GM13977 (cell line): ENCODE measurements at regions not wholly inside any gene's neighbourhood (a gene's known extent, or its start where the extent isn't known, plus 50 kb on each side); places are given as distances from the start of the nearest gene placed in this dataset.

Experiments
- DNase-seq: peaks from one replicate; pipeline ENCODE4 v3.0.0; 2012; ENCODE audit warnings: low spot score
- in situ Hi-C: fragments of 300-500 bp; cut with MboI; formaldehyde crosslinking; loops from one replicate; pipeline ENCODE4 v1.12.0; 2022; ENCODE audit warnings: low sequenced_read_pairs, low pct_unique_long_range_greater_than_20kb, mixed read lengths, inconsistent platforms; ENCODE audit not compliant: unreplicated experiment
- TF ChIP-seq, protein P1 (sequence below): IDR thresholded peaks from 2 replicates; pipeline ENCODE4 v1.5.1; 2012; ENCODE audit warnings: mild to moderate bottlenecking, control low read depth; ENCODE audit not compliant: insufficient read depth; ENCODE audit errors: extremely low read depth, missing control alignments

DNA sequence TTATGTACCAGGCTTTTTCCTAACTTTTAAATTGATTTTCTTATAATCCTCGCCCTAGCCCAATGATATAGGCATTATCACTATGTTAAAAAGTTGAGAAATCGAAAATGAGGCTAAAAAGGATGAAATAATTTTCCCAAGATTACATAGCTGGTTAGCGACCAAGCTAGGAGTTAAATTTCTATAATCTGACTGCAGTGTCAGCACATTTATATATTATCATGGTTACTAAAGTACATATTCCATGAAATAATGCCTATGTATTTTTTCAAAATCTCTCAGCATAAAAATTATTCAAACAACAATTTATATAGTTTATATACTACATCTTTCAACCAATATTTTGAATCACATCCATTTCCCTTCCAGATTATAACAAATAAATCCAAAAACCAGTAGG lies 317.3 kb upstream of the TFPI start:
- TF ChIP-seq, protein P1, sequence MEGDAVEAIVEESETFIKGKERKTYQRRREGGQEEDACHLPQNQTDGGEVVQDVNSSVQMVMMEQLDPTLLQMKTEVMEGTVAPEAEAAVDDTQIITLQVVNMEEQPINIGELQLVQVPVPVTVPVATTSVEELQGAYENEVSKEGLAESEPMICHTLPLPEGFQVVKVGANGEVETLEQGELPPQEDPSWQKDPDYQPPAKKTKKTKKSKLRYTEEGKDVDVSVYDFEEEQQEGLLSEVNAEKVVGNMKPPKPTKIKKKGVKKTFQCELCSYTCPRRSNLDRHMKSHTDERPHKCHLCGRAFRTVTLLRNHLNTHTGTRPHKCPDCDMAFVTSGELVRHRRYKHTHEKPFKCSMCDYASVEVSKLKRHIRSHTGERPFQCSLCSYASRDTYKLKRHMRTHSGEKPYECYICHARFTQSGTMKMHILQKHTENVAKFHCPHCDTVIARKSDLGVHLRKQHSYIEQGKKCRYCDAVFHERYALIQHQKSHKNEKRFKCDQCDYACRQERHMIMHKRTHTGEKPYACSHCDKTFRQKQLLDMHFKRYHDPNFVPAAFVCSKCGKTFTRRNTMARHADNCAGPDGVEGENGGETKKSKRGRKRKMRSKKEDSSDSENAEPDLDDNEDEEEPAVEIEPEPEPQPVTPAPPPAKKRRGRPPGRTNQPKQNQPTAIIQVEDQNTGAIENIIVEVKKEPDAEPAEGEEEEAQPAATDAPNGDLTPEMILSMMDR: no peak
- in situ Hi-C loops: no loop called here
- DNase-seq: no peak

DNA sequence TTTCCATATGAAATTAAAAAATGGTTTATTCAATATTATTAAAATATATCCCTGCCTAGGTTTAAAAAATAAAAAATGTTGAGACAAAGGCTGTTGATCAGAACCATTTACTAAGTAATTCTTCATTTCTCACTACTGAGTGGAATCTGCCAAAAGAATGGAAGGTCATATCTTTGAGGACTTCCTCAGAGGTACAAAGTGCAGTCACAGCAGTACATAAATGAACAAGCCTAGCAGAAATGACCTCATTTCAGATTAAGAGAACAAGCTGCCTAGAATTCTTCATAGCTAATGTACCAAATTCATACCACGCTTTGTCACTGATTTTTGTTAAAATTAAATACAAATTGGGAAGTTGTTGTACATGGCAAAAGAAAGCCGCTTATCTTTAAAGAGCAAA lies 318.9 kb upstream of the TFPI start:
- DNase-seq: no peak
- TF ChIP-seq, protein P1: no peak
- in situ Hi-C loops: no loop called here

DNA sequence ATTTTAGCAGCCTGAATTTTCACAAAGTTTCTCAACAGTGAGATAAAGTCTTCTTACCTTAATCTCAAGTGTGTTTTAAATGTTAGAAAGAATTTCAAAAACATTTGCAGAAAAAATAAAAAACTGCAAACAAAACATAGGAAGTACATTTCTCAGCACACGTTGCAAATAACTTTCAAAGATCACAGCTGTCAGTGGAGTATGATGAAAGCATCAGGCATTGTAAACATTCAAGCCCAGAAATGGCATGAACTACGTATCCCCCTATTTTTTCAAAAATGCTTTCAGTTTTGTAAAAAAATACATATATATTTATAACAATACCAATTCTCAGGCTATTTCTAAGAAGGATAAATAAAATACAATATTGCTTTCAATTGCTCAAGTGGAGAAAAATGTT lies 320.6 kb upstream of the TFPI start:
- TF ChIP-seq, protein P1: no peak
- DNase-seq: no peak
- in situ Hi-C loops: no loop called here

DNA sequence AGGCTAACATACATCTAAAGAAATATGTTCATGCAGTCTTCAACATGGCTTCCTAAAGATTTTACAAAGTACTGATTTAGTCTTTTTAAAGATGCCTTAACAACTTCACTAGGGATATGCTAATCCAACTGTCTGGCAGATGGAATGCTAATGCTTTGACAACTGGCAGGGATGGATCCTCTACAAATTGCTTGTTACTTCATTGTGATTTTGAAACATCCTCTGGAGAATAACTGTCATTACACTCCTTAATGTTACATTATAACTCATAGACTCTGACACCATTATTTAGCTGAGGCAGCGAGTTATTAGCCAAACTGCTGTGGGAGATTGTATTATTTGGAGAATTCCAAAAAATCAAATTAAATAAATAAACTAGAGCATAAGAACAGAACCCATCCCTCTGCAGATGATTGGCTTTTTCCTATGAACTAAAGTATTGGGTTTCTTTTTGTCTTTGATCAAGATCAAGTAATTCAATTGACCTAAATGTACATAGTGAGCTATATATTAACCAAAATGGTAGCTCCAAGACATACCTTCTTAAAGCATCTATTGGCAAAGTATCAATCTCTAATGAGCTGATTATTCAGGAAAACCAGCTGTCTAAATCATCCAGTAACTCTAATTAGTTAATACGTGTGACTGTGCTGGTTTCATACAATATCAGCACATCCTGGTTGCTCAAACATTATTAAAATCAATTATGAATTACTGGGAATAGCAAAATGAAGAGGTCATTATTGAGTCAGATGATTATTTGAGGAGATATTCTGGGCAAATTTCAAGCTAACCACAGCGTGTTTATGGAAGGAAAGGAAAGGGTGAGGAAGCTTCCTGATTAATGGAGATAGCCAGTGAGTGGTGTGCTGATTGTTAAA lies 321.3 kb upstream of the TFPI start:
- DNase-seq: no peak
- in situ Hi-C loops: no loop called here
- TF ChIP-seq, protein P1: no peak

DNA sequence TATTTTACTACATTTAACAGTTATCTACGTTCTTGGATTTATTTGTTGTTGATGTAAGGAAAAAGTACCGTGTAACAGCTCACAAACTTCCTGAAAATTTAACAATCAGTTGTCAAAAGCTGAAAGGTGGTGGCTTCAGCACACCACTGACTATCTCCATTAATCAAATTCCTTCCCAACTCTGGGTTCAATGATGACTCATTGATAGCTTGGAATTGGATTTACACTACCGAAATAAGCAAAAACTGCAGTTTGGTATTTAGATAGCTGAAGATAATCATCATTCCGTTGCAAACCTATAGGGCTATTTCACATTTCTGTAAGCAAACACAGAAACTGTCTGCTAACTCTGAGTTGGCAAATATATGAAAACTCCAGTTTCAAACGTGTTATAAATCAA lies 322.3 kb upstream of the TFPI start:
- DNase-seq: no peak
- in situ Hi-C loops: no loop called here
- TF ChIP-seq, protein P1: no peak

DNA sequence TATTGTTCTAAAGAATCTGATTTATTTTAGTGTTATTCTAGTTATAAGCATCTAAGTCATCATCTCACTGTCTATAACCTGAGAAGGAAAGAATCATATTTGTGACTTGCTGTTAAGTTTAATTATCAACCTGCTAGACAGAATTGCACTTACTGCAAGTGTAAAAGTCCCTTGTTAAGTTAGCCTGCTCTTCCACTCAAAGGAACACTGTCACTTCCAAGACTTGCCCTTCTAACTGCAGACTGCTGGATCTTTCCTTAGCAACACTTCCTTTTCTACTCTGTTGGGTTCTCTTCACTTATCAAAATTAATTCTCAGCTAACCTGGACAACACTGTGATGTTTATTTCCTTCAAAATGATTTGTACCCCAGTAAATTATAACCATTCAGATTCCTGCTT lies 323.2 kb upstream of the TFPI start:
- TF ChIP-seq, protein P1: no peak
- in situ Hi-C loops: no loop called here
- no peak for DNase-seq
